Psoas muscle (tissue), 7 donors: ENCODE measurements at regions not wholly inside any gene's neighbourhood (a gene's known extent, or its start where the extent isn't known, plus 50 kb on each side); places are given as distances from the start of the nearest gene placed in this dataset.

ENCODE experiments used
- ATAC-seq, 4 donors: fragments of 200-7000 bp; cut with Tn5 transposase; one replicate each; pipeline ENCODE4 v1.9.1; 2020; ENCODE audit warnings: moderate library complexity in 3 of 4, mild to moderate bottlenecking in 2 of 4
- DNase-seq, 2 donors: peaks; one replicate each; pipeline ENCODE4 v3.0.0-alpha.2; 2020
- H3K27ac ChIP-seq: fragments of 200-600 bp; one replicate; pipeline ENCODE4 v1.8.0; 2022
- H3K27me3 ChIP-seq, 3 donors: fragments of 200-600 bp in 1 of 3; one replicate each; pipeline versions ENCODE4 v1.6.1 to v1.8.0; 2013 to 2022; ENCODE audit warnings: low read length in 2 of 3, mild to moderate bottlenecking in 2 of 3, moderate library complexity in 1 of 3; ENCODE audit not compliant: insufficient read depth in 3 of 3
- H3K36me3 ChIP-seq, 2 donors: fragments of 200-600 bp in 1 of 2; one replicate each; pipeline versions ENCODE4 v1.6.1 to v1.8.0; 2013 to 2022; ENCODE audit warnings: low read depth in 1 of 2, mild to moderate bottlenecking in 1 of 2, moderate library complexity in 1 of 2; ENCODE audit not compliant: insufficient read depth in 1 of 2
- H3K4me1 ChIP-seq: fragments of 200-600 bp; one replicate; pipeline ENCODE4 v1.8.0; 2022
- H3K4me3 ChIP-seq: fragments of 200-600 bp; one replicate; pipeline ENCODE4 v1.8.0; 2022; ENCODE audit warnings: mild to moderate bottlenecking
- H3K9me3 ChIP-seq: fragments of 200-600 bp; one replicate; pipeline ENCODE4 v1.8.0; 2022
- CTCF ChIP-seq: fragments of 200-600 bp; IDR thresholded peaks from one replicate; pipeline ENCODE4 v1.8.0; 2022; ENCODE audit warnings: antibody characterized with exemption
- WGBS, 3 donors: extraction: QIAGEN DNeasy Blood & Tissue Kit; methylation state at CpG; one replicate each; pipeline versions ENCODE4 v1.1.6 to v1.1.7; 2013; 5-methylcytosine and 5-hydroxymethylcytosine counted together
- intact Hi-C, 2 donors: fragments of 100-400 bp; cut with DNase I; formaldehyde crosslinking; loops; one replicate each; pipeline versions ENCODE4 v1.11.0 to v1.14.2; 2022
- donor health status: healthy with polysubstance abuse.
- donor health status: DM: no; HTN: no; CAD: no; lungs with moderate emphysema.
- donor health status: Bipolar disorder and iron deficiency.
- donor health status: healthy.
- donor health status: DM: yes; HTN: yes; CAD: no.
- donor health status: DM: no; HTN: no; CAD: no.
- donor health status: DM: yes; HTN: yes; CAD: no.

- H3K4me1 ChIP-seq: no peaks in the 10 kb centered on the region
Observed at GRCh38 chr4:177547985-177548384, 105.7 kb upstream of the AGA start.

DNA sequence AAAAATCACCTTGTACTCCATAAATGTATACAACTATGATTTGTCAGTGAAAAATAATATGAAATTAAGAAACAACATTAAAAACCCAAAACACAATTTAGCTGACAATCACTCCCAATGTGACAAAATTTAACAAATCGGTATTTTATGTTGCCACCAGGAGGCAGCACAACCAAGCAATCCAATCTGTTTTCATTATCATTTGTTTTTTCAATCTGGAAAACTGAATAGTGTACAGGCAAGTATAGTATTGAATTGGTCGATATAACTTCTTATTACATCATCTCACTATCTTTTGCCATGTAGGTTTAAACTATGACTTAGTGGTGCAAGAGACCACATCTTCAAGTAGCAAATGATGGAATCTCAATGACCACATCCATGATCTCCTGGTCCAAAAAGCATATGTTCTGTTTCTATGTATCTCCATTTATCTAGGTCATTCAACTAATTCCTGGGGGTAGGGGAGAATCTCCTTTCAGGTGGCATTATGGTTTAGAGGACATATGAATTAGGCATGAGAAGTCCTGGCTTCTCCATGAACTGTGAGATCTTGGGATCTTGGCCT lies 112.9 kb upstream of the AGA start:
- no peaks in the 10 kb centered on the region for H3K27me3 ChIP-seq
- no peak overlapping the region for H3K27ac ChIP-seq
- ATAC-seq (no peak), DNase-seq (no peak)
- intact Hi-C loops: no loop called here
- 19 to 40% (median 30%) methylated on average over 2 of the region's 2 CpGs for WGBS, 3 donors
- TF ChIP-seq CTCF: peak; percentile 38
- no peak overlapping the region for H3K4me3 ChIP-seq
- no peaks in the 10 kb centered on the region for H3K9me3 ChIP-seq
- H3K36me3 ChIP-seq: no peaks in the 10 kb centered on the region
- no peaks in the 10 kb centered on the region for H3K4me1 ChIP-seq

More at GRCh38 chr4:177547985-177548384, 105.7 kb upstream of the AGA start:
- ATAC-seq (no peak), DNase-seq (no peak)
- Histone ChIP-seq H3K27ac (no peak overlapping the region), H3K9me3 (no peaks in the 10 kb centered on the region), H3K36me3 (no peaks in the 10 kb centered on the region), H3K27me3 (no peaks in the 10 kb centered on the region), H3K4me3 (no peak overlapping the region)
- 32 to 59% (median 56%) methylated on average over 1 of the region's 1 CpG for WGBS, 3 donors
- no peak for TF ChIP-seq CTCF
- intact Hi-C loops: no loop called here

- DNase-seq: no peak
- Histone ChIP-seq H3K27me3 (no peaks in the 10 kb centered on the region), H3K9me3 (no peaks in the 10 kb centered on the region), H3K27ac (no peak overlapping the region), H3K36me3 (no peaks in the 10 kb centered on the region), H3K4me3 (no peak overlapping the region), H3K4me1 (no peaks in the 10 kb centered on the region)
- intact Hi-C loops: no loop called here
- WGBS, 3 donors: 97 to 98% (median 97%) methylated on average over 21 of the region's 21 CpGs
- no peak for ATAC-seq
- no peak for TF ChIP-seq CTCF
Observed at GRCh38 chr4:177557416-177557815, 115.2 kb upstream of the AGA start.

DNA sequence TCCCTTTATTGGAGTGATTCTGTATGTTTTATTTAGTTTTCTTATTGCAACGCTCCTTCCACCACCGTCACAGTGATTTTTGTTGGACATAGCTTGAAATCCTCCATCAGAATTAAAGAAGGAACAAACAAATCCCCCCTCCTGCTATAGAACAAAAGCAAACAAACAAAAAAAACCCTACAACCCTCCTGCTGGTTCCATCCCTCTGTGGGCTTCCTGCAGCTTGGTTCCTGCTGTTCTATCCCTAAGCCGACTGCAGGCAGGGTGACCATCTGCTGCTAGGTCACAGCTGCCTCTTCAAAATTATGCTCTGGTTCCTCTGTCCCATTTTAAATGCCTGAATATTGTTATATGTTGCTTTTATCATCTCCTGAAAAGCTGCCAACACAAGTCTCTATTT lies 116.8 kb upstream of the AGA start:
- H3K4me3 ChIP-seq: no peak overlapping the region
- no peak overlapping the region for H3K27ac ChIP-seq
- H3K27me3 ChIP-seq: no peaks in the 10 kb centered on the region
- ATAC-seq: no peak
- H3K9me3 ChIP-seq: no peaks in the 10 kb centered on the region
- H3K4me1 ChIP-seq: no peaks in the 10 kb centered on the region
- intact Hi-C loops: no loop called here
- WGBS, 3 donors: 54 to 68% (median 65%) methylated on average over 3 of the region's 3 CpGs
- no peak for DNase-seq
- H3K36me3 ChIP-seq: no peaks in the 10 kb centered on the region
- TF ChIP-seq CTCF: no peak

GRCh38 chr4:177562163-177562562 lies 119.9 kb upstream of the AGA start:
- 88 to 91% (median 88%) methylated on average over 4 of the region's 4 CpGs for WGBS, 3 donors
- Histone ChIP-seq H3K4me1 (no peaks in the 10 kb centered on the region), H3K4me3 (no peak overlapping the region), H3K36me3 (no peaks in the 10 kb centered on the region), H3K9me3 (no peaks in the 10 kb centered on the region), H3K27me3 (no peaks in the 10 kb centered on the region), H3K27ac (no peak overlapping the region)
- TF ChIP-seq CTCF: no peak
- DNase-seq: no peak
- no peak for ATAC-seq
- intact Hi-C loops: no loop called here
